ENCODE measurements at regions not wholly inside any gene's neighbourhood (a gene's known extent, or its start where the extent isn't known, plus 50 kb on each side); places are given as distances from the start of the nearest gene placed in this dataset.

GRCh38 chr9:28435456-28435855 lies 862.2 kb upstream of the C9orf72 start:
- Histone ChIP-seq H2AFZ (ENCODE audit: low read depth, low read length, poor library complexity, severe bottlenecking) (no peak overlapping the region), H4K20me1 (ENCODE audit: insufficient read depth) (no peaks in the 10 kb centered on the region), H3K4me3 (replicated peaks in 1 of 2; ENCODE audit: low read depth in 1 of 2, low read length in 2 of 2) (no peak overlapping the region), H3K9me2 (ENCODE audit: insufficient read depth) (no peaks in the 10 kb centered on the region), H3K9me3 (ENCODE audit: control insufficient read depth in 1 of 2, insufficient read depth in 1 of 2, low read depth in 1 of 2, low read length in 2 of 2) (peaks cover 0 to 2% of the 10 kb centered on the region in 2 experiments; a peak in 1 of 4 replicates), H3K4me2 (ENCODE audit: low read length) (no peak overlapping the region), H3K9ac (ENCODE audit: low read length) (no peak overlapping the region), H3K27ac (ENCODE audit: low read depth, low read length) (no peak overlapping the region), H3K4me1 (ENCODE audit: control insufficient read depth in 1 of 2, insufficient read depth in 2 of 2, low read length in 2 of 2) (no peaks in the 10 kb centered on the region), H3K79me2 (ENCODE audit: insufficient read depth, low read length) (no peaks in the 10 kb centered on the region), H3K27me3 (ENCODE audit: insufficient read depth, low read length) (no peaks in the 10 kb centered on the region), H3K36me3 (ENCODE audit: control insufficient read depth in 1 of 2, insufficient read depth in 2 of 2, low read length in 2 of 2) (no peaks in the 10 kb centered on the region)
- intact Hi-C loops (cut with micrococcal nuclease): no loop called here
- ChIA-PET CTCF (no interaction called here), POLR2A (no interaction called here), RAD21 (ENCODE audit: low non-redundant PET in 1 of 2, low total read pairs in 2 of 2, uncharacterized antibody in 2 of 2, unreplicated experiment in 2 of 2) (no interaction called here)
- no TSS peak for BruUV-seq (replicated peaks)
- DNase-seq (ENCODE audit: low read depth, low spot score) (no peak), ATAC-seq (no peak)
- TF ChIP-seq POLR2A (IDR thresholded peaks at IDR 0.05; ENCODE audit: borderline replicate concordance, extremely low read depth, insufficient read depth, insufficient read length) (no peak), ZNF274 (IDR thresholded peaks at IDR 0.05; ENCODE audit: low read depth, low read length) (no peak), SRF (IDR thresholded peaks at IDR 0.05; ENCODE audit: low read depth) (no peak), REST (IDR thresholded peaks at IDR 0.05; ENCODE audit: low read depth) (no peak), EZH2phosphoT487 (IDR thresholded peaks at IDR 0.05; ENCODE audit: borderline replicate concordance) (no peak), ELF1 (IDR thresholded peaks at IDR 0.05; ENCODE audit: borderline replicate concordance, low read depth) (no peak), SP1 (IDR thresholded peaks at IDR 0.05; ENCODE audit: low read depth) (no peak), ATF3 (IDR thresholded peaks at IDR 0.05) (no peak), RAD21 (IDR thresholded peaks at IDR 0.05; ENCODE audit: low read depth) (no peak), FOSL1 (IDR thresholded peaks at IDR 0.05; ENCODE audit: low read depth) (no peak), TCF7L2 (IDR thresholded peaks at IDR 0.05; ENCODE audit: borderline replicate concordance, extremely low read depth, insufficient read depth, insufficient read length) (no peak), ZFX (IDR thresholded peaks at IDR 0.05) (no peak), CBX3 (IDR thresholded peaks at IDR 0.05; ENCODE audit: low read depth) (no peak), JUND (IDR thresholded peaks at IDR 0.05) (no peak), YY1 (IDR thresholded peaks at IDR 0.05; ENCODE audit: extremely low read depth, insufficient replicate concordance, low read depth, low read length) (no peak), POLR2AphosphoS5 (IDR thresholded peaks at IDR 0.05; ENCODE audit: low read depth, low read length) (no peak), SIN3A (IDR thresholded peaks at IDR 0.05; ENCODE audit: low read depth) (no peak), CEBPB (IDR thresholded peaks at IDR 0.05; ENCODE audit: low read depth) (no peak)
